Fibroblast of lung (primary cell): ENCODE measurements at regions not wholly inside any gene's neighbourhood (a gene's known extent, or its start where the extent isn't known, plus 50 kb on each side); places are given as distances from the start of the nearest gene placed in this dataset.

Experiments
- DNase-seq, 2 donors: peaks; one replicate each; pipeline versions ENCODE4 v3.0.0 to v3.0.0-alpha.2; 2010; ENCODE audit warnings: low read depth in 2 of 2
- H2AFZ ChIP-seq: 2 replicates; pipeline ENCODE4 v1.5.1; 2012; ENCODE audit warnings: low read length, control low read depth, inconsistent platforms
- H3K27ac ChIP-seq: 2 replicates; pipeline ENCODE4 v1.5.1; 2011; ENCODE audit warnings: low read length, control low read depth; ENCODE audit not compliant: insufficient read depth
- H3K27me3 ChIP-seq: 2 replicates; pipeline ENCODE4 v1.5.1; 2011; ENCODE audit warnings: mild to moderate bottlenecking, low read length; ENCODE audit not compliant: control insufficient read depth, insufficient read depth
- H3K36me3 ChIP-seq: 2 replicates; pipeline ENCODE4 v1.5.1; 2011; ENCODE audit warnings: low read length; ENCODE audit not compliant: control insufficient read depth, insufficient read depth
- H3K4me1 ChIP-seq: 2 replicates; pipeline ENCODE4 v1.5.1; 2011; ENCODE audit warnings: low read length; ENCODE audit not compliant: control insufficient read depth, insufficient read depth; ENCODE audit errors: extremely low read depth
- H3K4me2 ChIP-seq: 2 replicates; pipeline ENCODE4 v1.5.1; 2011; ENCODE audit warnings: low read length, control low read depth; ENCODE audit not compliant: insufficient read depth; ENCODE audit errors: extremely low read depth
- H3K4me3 ChIP-seq, 4 experiments: fragments of 200-600 bp in 1 of 4; sonication (generic) in 1 of 4; replicated peaks in 1 of 4; 2 replicates each; pipeline ENCODE4 v1.5.1; 2011 to 2016; ENCODE audit warnings: low read length in 4 of 4, low read depth in 3 of 4, mild to moderate bottlenecking in 3 of 4, control low read depth in 2 of 4, inconsistent platforms in 1 of 4, mixed read lengths in 1 of 4; ENCODE audit not compliant: insufficient read depth in 1 of 4; ENCODE audit errors: control extremely low read depth in 1 of 4
- H3K79me2 ChIP-seq: 2 replicates; pipeline ENCODE4 v1.5.1; 2012; ENCODE audit warnings: mild to moderate bottlenecking, low read length, inconsistent platforms; ENCODE audit not compliant: control insufficient read depth, insufficient read depth
- H3K9ac ChIP-seq: 2 replicates; pipeline ENCODE4 v1.5.1; 2011; ENCODE audit warnings: mild to moderate bottlenecking, low read length, control low read depth; ENCODE audit not compliant: insufficient read depth
- H3K9me3 ChIP-seq: 2 replicates; pipeline ENCODE4 v1.5.1; 2012; ENCODE audit warnings: low read depth, low read length; ENCODE audit not compliant: control insufficient read depth, insufficient read depth
- H4K20me1 ChIP-seq: 2 replicates; pipeline ENCODE4 v1.5.1; 2011; ENCODE audit warnings: low read length; ENCODE audit not compliant: control insufficient read depth, insufficient read depth; ENCODE audit errors: extremely low read depth
- CTCF ChIP-seq, 2 donors: IDR thresholded peaks in 1 of 2; conservative IDR thresholded peaks in 1 of 2; 1 replicate in 1 of 2; 2 replicates in 1 of 2; pipeline ENCODE4 v1.5.1; 2011 to 2012; ENCODE audit warnings: low read length in 2 of 2, control low read depth in 1 of 2, inconsistent platforms in 1 of 2, low read depth in 1 of 2, mild to moderate bottlenecking in 1 of 2
- EZH2 ChIP-seq: IDR thresholded peaks from 2 replicates; pipeline ENCODE4 v1.5.1; 2012; ENCODE audit warnings: low read length, control low read depth, mild to moderate bottlenecking; ENCODE audit errors: missing control alignments

- Histone ChIP-seq H3K4me3 (no peak overlapping the region), H3K36me3 (no peaks in the 10 kb centered on the region), H3K27ac (no peak overlapping the region), H3K9me3 (no peaks in the 10 kb centered on the region), H3K4me1 (no peaks in the 10 kb centered on the region), H2AFZ (no peak overlapping the region), H3K79me2 (no peaks in the 10 kb centered on the region), H3K27me3 (no peaks in the 10 kb centered on the region), H3K4me2 (no peak overlapping the region), H4K20me1 (no peaks in the 10 kb centered on the region), H3K9ac (no peak overlapping the region)
- TF ChIP-seq CTCF (conservative IDR thresholded peaks at IDR 0.05 in 1 of 2, IDR thresholded peaks at IDR 0.05 in 1 of 2; ENCODE audit: low read depth in 1 of 2, low read length in 2 of 2), result no peak
- no peak for TF ChIP-seq EZH2
- no peak for DNase-seq
These were observed 431.0 kb upstream of the SOX9 start for GRCh38 chr17:71689782-71690181.

GRCh38 chr17:71699907-71700306 is 420.9 kb upstream of the SOX9 start:
- no peak overlapping the region for H3K4me3 ChIP-seq
- H3K27me3 ChIP-seq, result no peaks in the 10 kb centered on the region
- H3K9ac ChIP-seq, result no peak overlapping the region
- no peaks in the 10 kb centered on the region for H3K9me3 ChIP-seq
- no peaks in the 10 kb centered on the region for H3K36me3 ChIP-seq
- H3K4me1 ChIP-seq, result no peaks in the 10 kb centered on the region
- no peak overlapping the region for H2AFZ ChIP-seq
- TF ChIP-seq CTCF (conservative IDR thresholded peaks at IDR 0.05 in 1 of 2, IDR thresholded peaks at IDR 0.05 in 1 of 2; ENCODE audit: low read depth in 1 of 2, low read length in 2 of 2) (no peak), EZH2 (no peak)
- no peak overlapping the region for H3K4me2 ChIP-seq
- no peak for DNase-seq
- no peaks in the 10 kb centered on the region for H4K20me1 ChIP-seq
- no peaks in the 10 kb centered on the region for H3K79me2 ChIP-seq
- no peak overlapping the region for H3K27ac ChIP-seq

GRCh38 chr17:71703701-71704100 is 417.1 kb upstream of the SOX9 start:
- no peaks in the 10 kb centered on the region for H4K20me1 ChIP-seq
- H3K79me2 ChIP-seq, result no peaks in the 10 kb centered on the region
- H3K27me3 ChIP-seq, result no peaks in the 10 kb centered on the region
- H3K9me3 ChIP-seq, result no peaks in the 10 kb centered on the region
- TF ChIP-seq EZH2 (no peak), CTCF (conservative IDR thresholded peaks at IDR 0.05 in 1 of 2, IDR thresholded peaks at IDR 0.05 in 1 of 2; ENCODE audit: low read depth in 1 of 2, low read length in 2 of 2) (no peak)
- no peak overlapping the region for H3K4me3 ChIP-seq
- H3K4me2 ChIP-seq, result no peak overlapping the region
- DNase-seq, result peak in 1 of 2 donors; percentile 53
- no peak overlapping the region for H3K9ac ChIP-seq
- H3K36me3 ChIP-seq, result no peaks in the 10 kb centered on the region
- H2AFZ ChIP-seq, result no peak overlapping the region
- H3K4me1 ChIP-seq, result no peaks in the 10 kb centered on the region
- no peak overlapping the region for H3K27ac ChIP-seq
